Daoy (cell line): ENCODE measurements at regions not wholly inside any gene's neighbourhood (a gene's known extent, or its start where the extent isn't known, plus 50 kb on each side); places are given as distances from the start of the nearest gene placed in this dataset.
"Not testable (repeated sequence)": the region's sequence is repeated elsewhere in the genome, so short reads cannot be mapped to it uniquely, and the experiment has no call there.

Experiments used
- DNase-seq: peaks from one replicate; pipeline ENCODE4 v3.0.0-alpha.2; 2015; ENCODE audit warnings: low read depth

- DNase-seq: no peak
These were observed 239.8 kb downstream of the RBM19 start for GRCh38 chr12:113726254-113726819.

- DNase-seq: no peak
These were observed 240.6 kb downstream of the RBM19 start for GRCh38 chr12:113725557-113725876.

- DNase-seq: no peak
These were observed 241.2 kb downstream of the RBM19 start for GRCh38 chr12:113724794-113725556.

GRCh38 chr12:113723631-113724030 lies 242.5 kb downstream of the RBM19 start:
- DNase-seq: no peak

GRCh38 chr12:113722747-113723146 lies 243.4 kb downstream of the RBM19 start:
- DNase-seq: no peak

GRCh38 chr12:113720629-113721028 lies 245.5 kb downstream of the RBM19 start:
- no peak for DNase-seq

- DNase-seq: no peak
These were observed 246.1 kb downstream of the RBM19 start for GRCh38 chr12:113719911-113720591.

- DNase-seq: no peak
These were observed 241.5 kb upstream of the LHX5 start for GRCh38 chr12:113713156-113713555.

GRCh38 chr12:113712481-113712880 lies 240.8 kb upstream of the LHX5 start:
- no peak for DNase-seq

- no peak for DNase-seq
These were observed 238.5 kb upstream of the LHX5 start for GRCh38 chr12:113710216-113710615.

- no peak for DNase-seq
These were observed 237.8 kb upstream of the LHX5 start for GRCh38 chr12:113709456-113709855.

- no peak for DNase-seq
These were observed 231.2 kb upstream of the LHX5 start for GRCh38 chr12:113702836-113703235.

- no peak for DNase-seq
These were observed 230.6 kb upstream of the LHX5 start for GRCh38 chr12:113702276-113702675.

GRCh38 chr12:113700943-113701342 lies 229.3 kb upstream of the LHX5 start:
- DNase-seq: peak; percentile 84

- DNase-seq: not testable (repeated sequence)
These were observed 228.3 kb upstream of the LHX5 start for GRCh38 chr12:113699984-113700383.

- DNase-seq: no peak
These were observed 226.8 kb upstream of the LHX5 start for GRCh38 chr12:113698510-113698858.

GRCh38 chr12:113697651-113698509 lies 226.2 kb upstream of the LHX5 start:
- no peak for DNase-seq

- no peak for DNase-seq
These were observed 225.4 kb upstream of the LHX5 start for GRCh38 chr12:113697104-113697503.

GRCh38 chr12:113693693-113694092 lies 222.0 kb upstream of the LHX5 start:
- DNase-seq: no peak

- DNase-seq: no peak
These were observed 217.5 kb upstream of the LHX5 start for GRCh38 chr12:113689047-113689610.

GRCh38 chr12:113688313-113688712 lies 216.6 kb upstream of the LHX5 start:
- DNase-seq: no peak
